NB4 (cell line): ENCODE measurements at regions not wholly inside any gene's neighbourhood (a gene's known extent, or its start where the extent isn't known, plus 50 kb on each side); places are given as distances from the start of the nearest gene placed in this dataset.

Experiments used
- DNase-seq: peaks from one replicate; pipeline ENCODE4 v3.0.0; 2010; ENCODE audit warnings: low read depth
- H3K4me3 ChIP-seq: one replicate; pipeline ENCODE4 v1.5.1; 2011; ENCODE audit warnings: mild to moderate bottlenecking, low read depth, low read length, moderate library complexity
- MYC ChIP-seq: IDR thresholded peaks from 2 replicates; pipeline ENCODE4 v1.6.1; 2011; ENCODE audit warnings: low read depth, low read length
- POLR2A ChIP-seq: IDR thresholded peaks from 2 replicates; pipeline ENCODE4 v1.6.1; 2011; ENCODE audit warnings: mild to moderate bottlenecking; ENCODE audit not compliant: insufficient read length; ENCODE audit errors: extremely low read depth
- TF ChIP-seq, protein P1 (sequence below): IDR thresholded peaks from one replicate; pipeline ENCODE4 v1.5.1; 2012; ENCODE audit warnings: low read depth, low read length
- TF ChIP-seq, protein P2 (sequence below): IDR thresholded peaks from 2 replicates; pipeline ENCODE4 v1.6.1; 2011; ENCODE audit warnings: low read depth, low read length

DNA sequence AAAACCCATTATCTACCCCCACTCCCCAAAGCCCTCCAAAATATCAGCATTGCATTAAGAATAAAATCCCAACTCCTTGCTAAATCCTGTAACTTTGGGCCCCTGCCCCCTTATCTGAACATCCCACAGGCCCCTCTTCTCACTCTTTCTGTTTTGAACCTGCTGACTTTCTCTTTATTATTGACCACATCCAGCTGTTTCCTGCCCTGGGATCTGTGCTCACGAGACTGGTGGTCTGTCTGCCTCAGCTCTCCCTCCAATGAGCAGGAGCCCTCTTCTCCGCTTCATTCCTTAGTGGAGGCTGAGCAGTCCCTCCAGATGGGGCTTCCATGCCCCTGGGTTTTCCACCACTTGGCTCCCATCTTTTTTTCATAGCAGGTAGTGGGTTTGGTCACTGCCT is 116.9 kb downstream of the ACKR3 start:
- TF ChIP-seq POLR2A, result no peak
- TF ChIP-seq, protein P1, sequence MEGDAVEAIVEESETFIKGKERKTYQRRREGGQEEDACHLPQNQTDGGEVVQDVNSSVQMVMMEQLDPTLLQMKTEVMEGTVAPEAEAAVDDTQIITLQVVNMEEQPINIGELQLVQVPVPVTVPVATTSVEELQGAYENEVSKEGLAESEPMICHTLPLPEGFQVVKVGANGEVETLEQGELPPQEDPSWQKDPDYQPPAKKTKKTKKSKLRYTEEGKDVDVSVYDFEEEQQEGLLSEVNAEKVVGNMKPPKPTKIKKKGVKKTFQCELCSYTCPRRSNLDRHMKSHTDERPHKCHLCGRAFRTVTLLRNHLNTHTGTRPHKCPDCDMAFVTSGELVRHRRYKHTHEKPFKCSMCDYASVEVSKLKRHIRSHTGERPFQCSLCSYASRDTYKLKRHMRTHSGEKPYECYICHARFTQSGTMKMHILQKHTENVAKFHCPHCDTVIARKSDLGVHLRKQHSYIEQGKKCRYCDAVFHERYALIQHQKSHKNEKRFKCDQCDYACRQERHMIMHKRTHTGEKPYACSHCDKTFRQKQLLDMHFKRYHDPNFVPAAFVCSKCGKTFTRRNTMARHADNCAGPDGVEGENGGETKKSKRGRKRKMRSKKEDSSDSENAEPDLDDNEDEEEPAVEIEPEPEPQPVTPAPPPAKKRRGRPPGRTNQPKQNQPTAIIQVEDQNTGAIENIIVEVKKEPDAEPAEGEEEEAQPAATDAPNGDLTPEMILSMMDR, result no peak
- TF ChIP-seq, protein P2, sequence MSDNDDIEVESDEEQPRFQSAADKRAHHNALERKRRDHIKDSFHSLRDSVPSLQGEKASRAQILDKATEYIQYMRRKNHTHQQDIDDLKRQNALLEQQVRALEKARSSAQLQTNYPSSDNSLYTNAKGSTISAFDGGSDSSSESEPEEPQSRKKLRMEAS, result no peak
- no peak for TF ChIP-seq MYC
- no peak for DNase-seq

DNA sequence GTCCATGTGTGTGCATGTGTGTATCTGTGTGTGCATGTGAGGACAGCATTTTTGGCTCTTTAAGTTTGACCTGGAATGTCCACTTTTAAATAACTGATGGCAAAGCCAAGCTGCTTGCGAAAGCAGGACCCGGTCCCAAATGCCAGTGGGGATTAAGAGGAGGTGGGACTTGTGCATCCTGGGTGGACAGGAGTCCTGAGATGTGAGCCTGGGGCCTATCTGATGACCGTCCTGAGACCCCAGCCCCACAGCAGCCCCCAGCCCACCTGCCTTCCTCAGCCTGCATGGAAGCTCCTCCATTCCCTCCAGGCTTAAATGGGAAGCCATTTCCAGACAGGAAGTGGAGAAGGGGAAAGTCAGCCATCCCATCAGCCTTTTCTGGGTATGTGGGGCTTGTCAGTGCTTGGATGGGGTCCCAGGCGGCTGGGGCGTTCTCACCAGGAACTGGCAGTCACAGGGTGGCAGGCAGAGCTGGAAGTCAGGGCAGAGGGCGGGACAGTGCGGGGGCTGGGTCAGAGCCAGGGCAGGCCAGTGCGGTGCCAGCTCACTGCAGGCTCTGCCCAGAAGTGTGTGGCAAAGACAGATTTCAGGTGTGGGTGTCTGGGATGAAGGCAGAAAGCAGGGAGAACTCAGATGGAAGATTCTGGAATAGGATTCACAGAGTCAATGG is 117.8 kb downstream of the ACKR3 start:
- no peak for DNase-seq
- H3K4me3 ChIP-seq, result no peak overlapping the region
- TF ChIP-seq POLR2A, result no peak
- TF ChIP-seq, protein P2, result no peak
- TF ChIP-seq MYC, result no peak
- TF ChIP-seq, protein P1, result no peak

More for the DNA sequence above, 116.9 kb downstream of the ACKR3 start:
- no peak overlapping the region for H3K4me3 ChIP-seq

DNA sequence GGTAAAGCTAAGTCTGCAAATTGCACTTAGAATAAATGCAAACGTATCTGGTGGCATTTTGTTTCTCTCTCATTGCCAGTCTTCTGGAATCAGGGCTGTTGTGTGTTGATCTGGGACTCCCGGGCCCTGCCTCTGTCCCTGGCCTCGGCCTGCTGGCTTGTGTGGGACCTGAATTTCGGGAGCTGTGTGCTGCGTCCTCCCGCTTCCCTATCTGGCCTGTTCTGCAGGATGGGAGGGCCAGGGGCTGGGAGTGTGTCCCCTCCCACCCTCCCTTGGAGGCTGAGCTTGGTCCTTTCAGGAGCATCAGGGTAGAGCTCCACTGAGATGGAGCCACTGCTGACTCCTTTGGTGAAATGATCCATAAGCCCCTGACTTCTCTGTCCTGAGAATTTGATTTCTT is 118.5 kb downstream of the ACKR3 start:
- no peak overlapping the region for H3K4me3 ChIP-seq
- TF ChIP-seq MYC, result no peak
- TF ChIP-seq, protein P1, result no peak
- TF ChIP-seq POLR2A, result no peak
- TF ChIP-seq, protein P2, result no peak
- DNase-seq, result no peak

DNA sequence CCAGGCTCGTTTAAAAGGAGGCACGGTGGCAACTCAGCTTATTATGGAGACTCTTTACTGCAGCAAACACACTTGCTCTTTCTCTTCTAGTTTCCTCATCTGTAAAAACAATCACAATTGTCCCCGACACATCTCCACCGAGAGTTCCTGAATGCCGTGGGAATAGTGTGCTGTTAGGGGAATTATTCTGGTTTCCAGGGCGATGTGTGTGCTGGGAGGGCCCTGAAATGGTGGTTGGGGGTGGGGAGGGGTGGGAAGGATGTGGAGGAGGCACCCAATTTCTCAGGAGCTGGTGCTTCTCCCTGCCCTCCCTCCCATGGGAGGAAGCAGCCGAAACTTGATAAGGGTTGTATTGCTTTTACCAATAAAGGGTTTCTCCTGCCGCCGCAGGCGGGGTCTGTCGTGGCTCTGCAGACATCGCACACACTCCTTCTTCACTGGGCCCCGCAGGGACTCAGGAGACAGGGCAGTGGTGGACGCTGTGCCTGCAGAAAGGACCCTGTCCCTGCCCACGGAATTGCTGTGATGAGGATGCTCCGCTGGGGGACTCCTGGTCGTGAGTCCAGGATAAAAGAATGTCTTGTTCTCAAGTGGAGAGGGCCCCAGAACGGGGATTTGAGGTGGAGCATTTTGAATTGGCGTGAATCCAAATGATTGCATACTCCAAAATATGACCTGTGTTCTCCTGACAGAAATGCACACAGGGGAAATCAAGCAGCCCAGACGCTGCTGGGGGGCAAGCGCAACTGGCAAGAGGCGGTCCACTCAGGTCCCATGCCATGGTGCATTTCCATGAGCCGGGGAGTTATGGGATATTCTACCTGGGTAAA is 119.2 kb downstream of the ACKR3 start:
- no peak overlapping the region for H3K4me3 ChIP-seq
- no peak for DNase-seq
- no peak for TF ChIP-seq MYC
- no peak for TF ChIP-seq POLR2A
- TF ChIP-seq, protein P1, result no peak
- TF ChIP-seq, protein P2, result no peak

DNA sequence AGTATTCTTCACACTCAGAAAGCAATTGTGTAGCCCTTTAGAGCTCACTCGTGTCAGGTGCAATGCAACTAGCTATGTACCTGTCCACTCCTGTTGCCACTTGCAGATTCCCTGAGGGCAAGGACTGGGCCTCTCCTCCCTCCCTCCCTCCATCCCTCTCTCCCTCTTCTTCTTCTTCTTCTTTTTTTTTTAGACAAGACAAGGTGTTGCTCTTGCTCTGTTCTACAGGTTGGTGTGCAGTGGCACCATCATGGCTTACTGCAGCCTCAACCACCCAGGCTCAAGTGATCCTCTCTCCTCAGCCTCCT is 119.7 kb downstream of the ACKR3 start:
- TF ChIP-seq MYC, result no peak
- TF ChIP-seq, protein P1, result no peak
- no peak for TF ChIP-seq POLR2A
- TF ChIP-seq, protein P2, result no peak
- H3K4me3 ChIP-seq, result no peak overlapping the region
- DNase-seq, result no peak
